ENCODE measurements at regions not wholly inside any gene's neighbourhood (a gene's known extent, or its start where the extent isn't known, plus 50 kb on each side); places are given as distances from the start of the nearest gene placed in this dataset.

DNA sequence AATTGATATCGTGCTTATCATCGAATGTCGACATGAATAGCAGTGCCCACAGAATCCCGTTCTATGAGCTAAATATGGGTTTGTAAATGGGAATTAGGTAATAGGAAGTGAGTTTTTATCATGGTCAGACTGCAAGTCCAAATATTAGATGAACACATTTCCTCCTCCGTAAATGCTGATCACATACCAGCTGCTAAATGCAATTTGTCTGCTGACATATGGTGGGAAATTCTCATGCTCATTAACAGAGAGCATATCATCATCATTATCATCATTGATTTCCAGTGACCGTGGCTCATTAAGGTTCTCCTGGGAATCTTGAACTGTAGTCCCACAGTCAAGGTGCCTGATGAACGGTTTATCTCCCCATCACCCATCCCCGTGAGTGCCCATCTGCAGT lies 998.8 kb upstream of the TMEM132C start:
- Histone ChIP-seq H3K27me3 (ENCODE audit: low read depth) (no peaks in the 10 kb centered on the region), H3K4me1 (no peaks in the 10 kb centered on the region), H3K36me3 (replicated peaks) (no peaks in the 10 kb centered on the region), H3K9me3 (no peaks in the 10 kb centered on the region), H3K4me3 (no peak overlapping the region)
- no peak for DNase-seq (ENCODE audit: low spot score in 2 of 2)
- in situ Hi-C loops (cut with MboI; ENCODE audit: low sequenced_read_pairs): no loop called here

DNA sequence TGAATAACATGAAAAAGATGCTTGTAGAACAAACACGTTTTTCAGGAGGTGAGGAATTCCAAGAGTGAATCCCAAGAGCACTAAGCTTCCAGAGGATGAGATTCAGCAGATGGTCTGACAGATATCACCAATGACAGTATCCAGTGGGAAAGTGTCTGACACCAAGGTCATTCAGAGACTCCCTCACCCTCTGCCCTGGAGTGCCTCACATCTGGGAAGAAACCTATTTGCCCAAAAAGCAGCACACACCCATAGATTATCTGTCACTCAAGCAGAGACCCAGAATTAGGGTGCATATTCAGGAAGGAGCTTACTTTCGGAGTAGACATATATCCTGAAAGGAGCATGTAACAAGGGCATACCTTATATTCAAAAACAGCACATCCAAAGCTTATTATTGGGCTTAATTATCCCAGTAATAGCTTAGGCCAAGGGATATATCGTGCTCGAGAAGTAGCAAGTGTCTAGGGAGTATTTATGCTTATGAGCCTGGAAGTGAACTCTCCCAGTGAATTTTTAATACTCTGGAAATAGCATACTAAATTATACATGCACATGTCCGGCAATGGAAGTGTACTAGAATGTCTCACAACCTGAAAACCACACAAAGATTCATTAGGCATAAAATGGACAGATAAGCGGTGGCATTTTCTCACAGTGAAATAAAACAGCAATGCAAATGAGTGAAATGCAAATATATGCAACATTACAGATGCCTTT lies 998.1 kb upstream of the TMEM132C start:
- H3K4me1 ChIP-seq: no peaks in the 10 kb centered on the region
- in situ Hi-C loops (cut with MboI; ENCODE audit: low sequenced_read_pairs): no loop called here
- H3K4me3 ChIP-seq: no peak overlapping the region
- no peaks in the 10 kb centered on the region for H3K9me3 ChIP-seq
- H3K36me3 ChIP-seq (replicated peaks): no peaks in the 10 kb centered on the region
- no peak for DNase-seq (ENCODE audit: low spot score in 2 of 2)
- no peaks in the 10 kb centered on the region for H3K27me3 ChIP-seq (ENCODE audit: low read depth)

GRCh38 chr12:127270193-127270592 lies 996.8 kb upstream of the TMEM132C start:
- H3K36me3 ChIP-seq (replicated peaks): no peaks in the 10 kb centered on the region
- H3K27me3 ChIP-seq (ENCODE audit: low read depth): no peaks in the 10 kb centered on the region
- H3K9me3 ChIP-seq: no peaks in the 10 kb centered on the region
- no peak overlapping the region for H3K4me3 ChIP-seq
- H3K4me1 ChIP-seq: no peaks in the 10 kb centered on the region
- DNase-seq (ENCODE audit: low spot score in 2 of 2): no peak
- in situ Hi-C loops (cut with MboI; ENCODE audit: low sequenced_read_pairs): no loop called here

- Histone ChIP-seq H3K4me1 (no peaks in the 10 kb centered on the region), H3K9me3 (no peaks in the 10 kb centered on the region), H3K4me3 (no peak overlapping the region), H3K36me3 (replicated peaks) (no peaks in the 10 kb centered on the region), H3K27me3 (ENCODE audit: low read depth) (no peaks in the 10 kb centered on the region)
- in situ Hi-C loops (cut with MboI; ENCODE audit: low sequenced_read_pairs): no loop called here
- DNase-seq (ENCODE audit: low spot score in 2 of 2): no peak
Measured at GRCh38 chr12:127271776-127272175, 995.2 kb upstream of the TMEM132C start.

GRCh38 chr12:127272864-127273263 lies 994.1 kb upstream of the TMEM132C start:
- no peaks in the 10 kb centered on the region for H3K27me3 ChIP-seq (ENCODE audit: low read depth)
- in situ Hi-C loops (cut with MboI; ENCODE audit: low sequenced_read_pairs): no loop called here
- no peaks in the 10 kb centered on the region for H3K36me3 ChIP-seq (replicated peaks)
- no peak for DNase-seq (ENCODE audit: low spot score in 2 of 2)
- no peaks in the 10 kb centered on the region for H3K9me3 ChIP-seq
- no peaks in the 10 kb centered on the region for H3K4me1 ChIP-seq
- H3K4me3 ChIP-seq: no peak overlapping the region

DNA sequence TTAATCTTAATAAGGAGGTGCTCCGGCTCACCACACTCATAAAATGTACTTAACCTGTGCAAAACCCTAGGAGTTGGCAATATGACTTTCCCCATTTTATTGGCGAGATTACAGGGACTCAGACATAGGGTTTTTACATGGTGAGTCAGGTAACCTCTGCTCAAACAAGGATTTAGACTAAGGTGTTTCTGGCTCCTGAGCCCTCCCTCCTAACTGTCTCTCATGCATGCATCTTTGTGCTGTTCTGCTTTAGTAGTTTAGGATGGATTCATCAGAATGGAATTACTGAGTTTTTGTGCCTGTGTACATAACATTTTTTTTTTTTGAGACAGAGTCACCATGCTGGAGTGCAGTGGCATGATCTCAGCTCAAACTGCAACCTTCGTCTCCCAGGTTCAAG lies 993.3 kb upstream of the TMEM132C start:
- no peak for DNase-seq (ENCODE audit: low spot score in 2 of 2)
- H3K9me3 ChIP-seq: no peaks in the 10 kb centered on the region
- no peak overlapping the region for H3K4me3 ChIP-seq
- no peaks in the 10 kb centered on the region for H3K27me3 ChIP-seq (ENCODE audit: low read depth)
- no peaks in the 10 kb centered on the region for H3K36me3 ChIP-seq (replicated peaks)
- no peaks in the 10 kb centered on the region for H3K4me1 ChIP-seq
- in situ Hi-C loops (cut with MboI; ENCODE audit: low sequenced_read_pairs): no loop called here

- Histone ChIP-seq H3K9me3 (no peaks in the 10 kb centered on the region), H3K4me1 (no peaks in the 10 kb centered on the region), H3K4me3 (no peak overlapping the region), H3K36me3 (replicated peaks) (no peaks in the 10 kb centered on the region), H3K27me3 (ENCODE audit: low read depth) (no peaks in the 10 kb centered on the region)
- in situ Hi-C loops (cut with MboI; ENCODE audit: low sequenced_read_pairs): no loop called here
- DNase-seq (ENCODE audit: low spot score in 2 of 2): no peak
Measured at GRCh38 chr12:127275416-127275815, 991.6 kb upstream of the TMEM132C start.

- Histone ChIP-seq H3K9me3 (no peaks in the 10 kb centered on the region), H3K27me3 (ENCODE audit: low read depth) (no peaks in the 10 kb centered on the region), H3K4me1 (no peaks in the 10 kb centered on the region), H3K36me3 (replicated peaks) (no peaks in the 10 kb centered on the region), H3K4me3 (no peak overlapping the region)
- DNase-seq (ENCODE audit: low spot score in 2 of 2): no peak
- in situ Hi-C loops (cut with MboI; ENCODE audit: low sequenced_read_pairs): no loop called here
Measured at GRCh38 chr12:127277882-127278281, 989.1 kb upstream of the TMEM132C start.

DNA sequence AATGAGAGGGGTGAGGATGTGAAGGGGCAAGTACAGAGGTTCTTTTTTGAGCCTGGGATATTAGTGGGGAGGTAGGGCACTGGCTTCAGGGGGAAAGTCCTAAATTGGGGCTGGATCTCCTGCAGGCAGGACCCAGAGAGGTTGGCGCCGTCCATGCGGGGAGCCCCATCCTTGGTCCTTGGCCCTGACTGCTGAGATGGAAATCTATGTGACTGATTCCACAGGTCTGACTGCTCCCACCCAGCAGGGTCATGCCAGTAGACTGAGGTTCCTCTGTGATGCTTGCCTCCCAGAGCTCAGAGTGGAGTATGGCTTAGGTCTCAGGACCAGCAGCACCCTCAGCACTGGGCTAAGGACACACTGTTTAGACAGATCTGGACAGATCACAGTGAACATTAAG lies 988.6 kb upstream of the TMEM132C start:
- Histone ChIP-seq H3K27me3 (ENCODE audit: low read depth) (no peaks in the 10 kb centered on the region), H3K4me1 (no peaks in the 10 kb centered on the region), H3K36me3 (replicated peaks) (no peaks in the 10 kb centered on the region), H3K9me3 (no peaks in the 10 kb centered on the region), H3K4me3 (no peak overlapping the region)
- DNase-seq (ENCODE audit: low spot score in 2 of 2): no peak
- in situ Hi-C loops (cut with MboI; ENCODE audit: low sequenced_read_pairs): no loop called here

DNA sequence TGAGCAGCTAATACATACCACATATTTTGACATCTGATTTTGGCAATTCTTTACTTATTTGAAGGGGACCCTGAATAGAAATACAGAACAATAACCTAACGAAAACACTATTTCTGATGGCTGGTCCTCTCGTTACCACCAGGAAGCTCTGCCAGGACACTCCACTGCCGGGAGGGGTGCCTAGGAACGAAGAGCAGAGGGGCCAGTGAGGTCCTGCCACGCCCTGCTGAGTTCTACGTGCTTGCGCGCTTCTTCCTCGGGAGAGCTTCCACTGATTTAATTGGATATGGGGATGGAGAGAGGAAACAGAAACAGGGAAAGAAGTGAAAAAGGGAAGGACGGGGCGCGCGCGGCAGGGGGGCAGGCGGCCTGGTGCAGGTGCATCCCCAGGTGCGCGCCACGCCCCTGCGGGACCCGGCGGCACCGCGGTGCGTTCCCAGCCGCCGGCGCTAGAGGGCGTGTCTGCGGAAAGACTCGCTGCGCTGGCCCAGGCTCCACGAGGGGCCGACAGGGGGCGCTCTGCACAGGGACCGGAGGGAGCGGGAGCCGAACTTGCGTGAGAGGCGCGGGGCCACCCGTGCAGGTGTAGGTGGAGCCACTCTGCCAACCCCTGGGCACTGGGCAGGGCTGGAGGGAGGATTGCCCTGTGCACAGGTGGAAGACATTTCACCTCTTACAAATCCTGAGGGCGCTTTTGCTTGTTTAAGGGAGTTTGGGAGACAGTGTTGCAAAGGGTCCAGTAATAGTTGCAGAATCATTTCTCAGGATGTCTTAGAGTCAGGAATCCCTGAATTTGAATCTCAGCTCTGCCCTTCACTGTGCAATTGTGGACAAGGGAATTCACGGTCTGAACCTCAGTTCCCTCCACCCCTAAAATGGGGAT lies 986.3 kb upstream of the TMEM132C start:
- in situ Hi-C loops (cut with MboI; ENCODE audit: low sequenced_read_pairs): no loop called here

DNA sequence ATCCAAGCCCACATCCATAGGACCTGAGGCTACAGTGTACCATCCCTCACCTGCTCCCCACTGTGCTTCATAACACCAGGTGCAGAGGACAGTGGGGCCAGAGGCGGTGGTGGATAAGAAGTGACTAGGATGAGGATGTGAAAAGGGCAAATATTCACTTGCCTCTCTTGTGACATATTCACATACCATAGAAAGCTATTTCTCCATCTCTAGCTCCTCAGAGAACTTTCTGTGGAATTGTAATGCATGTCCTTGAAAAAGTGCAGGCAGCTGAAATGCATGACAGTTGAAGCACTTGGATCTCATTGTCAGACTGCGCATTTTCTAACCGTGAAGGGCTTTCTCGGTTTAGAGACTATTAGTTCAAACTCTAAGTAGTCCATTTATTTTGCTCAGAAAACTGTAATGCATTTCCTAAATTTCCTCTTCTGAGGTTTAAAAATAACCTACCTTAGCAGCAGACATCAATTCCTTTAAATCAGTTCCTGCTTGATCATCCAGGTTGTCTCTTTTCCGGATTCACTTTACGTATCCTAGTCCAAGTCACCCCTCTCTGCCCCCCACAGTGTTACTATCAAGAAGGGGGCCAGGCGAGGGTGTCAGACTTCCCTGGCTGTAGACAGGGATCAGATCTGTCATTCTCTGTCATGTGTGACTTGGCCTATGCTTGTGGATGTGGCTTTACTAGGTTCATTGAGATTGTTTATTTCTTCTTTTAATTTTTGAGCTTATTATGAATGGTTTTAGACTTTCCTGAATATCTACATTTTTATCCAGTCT lies 984.0 kb upstream of the TMEM132C start:
- Histone ChIP-seq H3K9me3 (no peaks in the 10 kb centered on the region), H3K4me3 (no peak overlapping the region), H3K4me1 (no peaks in the 10 kb centered on the region), H3K27me3 (ENCODE audit: low read depth) (no peaks in the 10 kb centered on the region), H3K36me3 (replicated peaks) (no peaks in the 10 kb centered on the region)
- in situ Hi-C loops (cut with MboI; ENCODE audit: low sequenced_read_pairs): no loop called here
- DNase-seq (ENCODE audit: low spot score in 2 of 2): no peak

More for the DNA sequence above, 986.3 kb upstream of the TMEM132C start:
- DNase-seq (ENCODE audit: low spot score in 2 of 2): peak; percentile 2 to 77
- no peaks in the 10 kb centered on the region for H3K4me1 ChIP-seq
- no peaks in the 10 kb centered on the region for H3K36me3 ChIP-seq (replicated peaks)
- no peaks in the 10 kb centered on the region for H3K27me3 ChIP-seq (ENCODE audit: low read depth)
- no peaks in the 10 kb centered on the region for H3K9me3 ChIP-seq
- no peak overlapping the region for H3K4me3 ChIP-seq

GRCh38 chr12:127284021-127284420 lies 982.9 kb upstream of the TMEM132C start:
- Histone ChIP-seq H3K27me3 (ENCODE audit: low read depth) (no peaks in the 10 kb centered on the region), H3K4me3 (no peak overlapping the region), H3K4me1 (no peaks in the 10 kb centered on the region), H3K36me3 (replicated peaks) (no peaks in the 10 kb centered on the region), H3K9me3 (no peaks in the 10 kb centered on the region)
- DNase-seq (ENCODE audit: low spot score in 2 of 2): no peak
- in situ Hi-C loops (cut with MboI; ENCODE audit: low sequenced_read_pairs): no loop called here

DNA sequence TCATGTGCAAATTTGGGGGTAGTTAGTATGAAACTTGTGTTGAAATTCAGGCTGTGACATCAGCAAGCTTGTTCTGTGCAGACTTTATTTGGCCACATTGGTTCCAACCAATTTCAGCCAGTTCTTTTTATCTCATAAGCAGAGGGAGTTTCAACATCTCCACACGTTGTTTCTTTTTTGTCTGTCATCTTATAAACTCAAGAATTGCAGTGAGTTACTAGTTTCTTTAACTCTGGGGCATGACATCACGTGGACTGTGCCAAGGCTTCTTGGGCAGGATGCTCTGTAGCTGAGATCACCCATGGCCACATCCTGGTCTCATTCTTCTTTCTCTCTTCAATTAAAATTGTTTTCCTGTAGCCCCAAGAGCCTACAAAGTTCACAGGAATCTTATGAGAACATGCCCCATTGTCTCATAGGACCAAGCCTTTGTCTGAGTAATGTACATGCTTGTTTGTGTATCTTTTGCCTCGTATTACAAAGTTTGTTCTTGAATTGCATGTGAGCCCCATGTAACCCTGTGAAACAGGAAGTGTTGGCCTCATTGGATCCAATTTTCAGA lies 982.0 kb upstream of the TMEM132C start:
- in situ Hi-C loops (cut with MboI; ENCODE audit: low sequenced_read_pairs): no loop called here
- Histone ChIP-seq H3K36me3 (replicated peaks) (no peaks in the 10 kb centered on the region), H3K9me3 (no peaks in the 10 kb centered on the region), H3K27me3 (ENCODE audit: low read depth) (no peaks in the 10 kb centered on the region), H3K4me3 (no peak overlapping the region), H3K4me1 (no peaks in the 10 kb centered on the region)
- DNase-seq (ENCODE audit: low spot score in 2 of 2): no peak

All from HAP-1 (cell line).